K562 (cell line): ENCODE measurements at regions not wholly inside any gene's neighbourhood (a gene's known extent, or its start where the extent isn't known, plus 50 kb on each side); places are given as distances from the start of the nearest gene placed in this dataset.
A peak's percentile ranks its signal among the peaks of the same experiment; 100 is the strongest.

Experiments
- ATAC-seq: fragments of 200-7000 bp; cut with Tn5 transposase; 3 replicates; pipeline ENCODE4 v1.9.1; 2020; ENCODE audit warnings: moderate library complexity
- BruUV-seq: library from RNA; stranded (reverse); fragments of 400-500 nt; replicated peaks from 2 replicates; lab custom pipeline; 2021; lab: Mats Ljungman, UMichigan
- CTCF ChIA-PET: fragments of 300-600 bp; formaldehyde crosslinking; extraction: SDS; loops from one replicate; lab custom pipeline; 2021; ENCODE audit warnings: low intra/inter-chr PET ratio; lab: Yijun Ruan, JAX
- POLR2A ChIA-PET: fragments of 300-600, 350-650 bp; sonication (Branson Sonifier 250); formaldehyde crosslinking; extraction: SDS; loops from one replicate; lab custom pipeline; 2021; ENCODE audit warnings: antibody characterized with exemption, inconsistent platforms; lab: Yijun Ruan, JAX
- DNase-seq, 4 experiments: peaks; one replicate each; pipeline versions ENCODE4 v3.0.0 to v3.0.0-alpha.2; 2011 to 2018; ENCODE audit warnings: low spot score in 3 of 4, mixed read lengths in 3 of 4; ENCODE audit errors: extremely low read depth in 1 of 4
- FAIRE-seq: peaks from 2 replicates; lab custom pipeline; 2011; peaks lifted over from hg19 to GRCh38; lab: Jason Lieb, UNC
- H2AFZ ChIP-seq: 2 replicates; pipeline ENCODE4 v1.6.0; 2011; ENCODE audit warnings: low read depth, low read length, control low read depth, inconsistent platforms
- H3K27ac ChIP-seq: fragments of 200-600 bp; 3 replicates; pipeline ENCODE4 v1.8.0; 2011; ENCODE audit warnings: low read depth, mild to moderate bottlenecking, control low read depth, inconsistent platforms, low read length, moderate library complexity, mixed read lengths; ENCODE audit errors: extremely low read depth
- H3K27me3 ChIP-seq, 2 experiments: fragments of 300-600 bp in 1 of 2; 2 replicates in 1 of 2; 3 replicates in 1 of 2; pipeline versions ENCODE4 v1.6.0 to v1.8.0; 2011; ENCODE audit warnings: inconsistent platforms in 2 of 2, low read length in 2 of 2, mild to moderate bottlenecking in 1 of 2, mixed read lengths in 1 of 2, moderate library complexity in 1 of 2; ENCODE audit not compliant: control insufficient read depth in 2 of 2, insufficient read depth in 2 of 2
- H3K36me3 ChIP-seq: fragments of 300-600 bp; 3 replicates; pipeline ENCODE4 v1.8.0; 2011; ENCODE audit warnings: mild to moderate bottlenecking, low read length, inconsistent platforms; ENCODE audit not compliant: control insufficient read depth, insufficient read depth
- H3K4me1 ChIP-seq, 2 experiments: fragments of 200-600 bp in 1 of 2; replicated peaks in 1 of 2; 2 replicates in 1 of 2; 3 replicates in 1 of 2; pipeline versions ENCODE4 v1.5.1 to v1.8.0; 2011; ENCODE audit warnings: inconsistent platforms in 2 of 2, low read length in 2 of 2, mild to moderate bottlenecking in 1 of 2, mixed read lengths in 1 of 2, moderate library complexity in 1 of 2; ENCODE audit not compliant: control insufficient read depth in 2 of 2, insufficient read depth in 2 of 2
- H3K4me2 ChIP-seq: 2 replicates; pipeline ENCODE4 v1.6.1; 2011; ENCODE audit warnings: low read length, control low read depth, inconsistent platforms, mixed read lengths; ENCODE audit not compliant: insufficient read depth
- H3K4me3 ChIP-seq: fragments of 200-600 bp; sonication (generic), shearing (Covaris generic); 2 replicates; pipeline ENCODE4 v1.5.1; 2016; ENCODE audit warnings: control low read depth, inconsistent platforms
- H3K79me2 ChIP-seq: fragments of 200-600 bp; 3 replicates; pipeline ENCODE4 v1.8.0; 2011; ENCODE audit warnings: low read length, inconsistent platforms; ENCODE audit not compliant: control insufficient read depth, insufficient read depth
- H3K9ac ChIP-seq, 2 experiments: 2 replicates each; pipeline versions ENCODE4 v1.6.0 to v1.6.1; 2011; ENCODE audit warnings: low read depth in 2 of 2, low read length in 2 of 2, control low read depth in 1 of 2, inconsistent platforms in 1 of 2, mild to moderate bottlenecking in 1 of 2, mixed read lengths in 1 of 2; ENCODE audit not compliant: insufficient read depth in 1 of 2
- H3K9me1 ChIP-seq: one replicate; pipeline ENCODE4 v1.6.0; 2011; ENCODE audit warnings: inconsistent platforms, mild to moderate bottlenecking, low read length, moderate library complexity; ENCODE audit not compliant: control insufficient read depth, insufficient read depth
- H3K9me3 ChIP-seq: replicated peaks from 2 replicates; pipeline ENCODE4 v1.5.1; 2011; ENCODE audit warnings: low read depth, low read length, inconsistent platforms; ENCODE audit not compliant: control insufficient read depth, insufficient read depth
- H4K20me1 ChIP-seq: replicated peaks from 2 replicates; pipeline ENCODE4 v1.6.1; 2011; ENCODE audit warnings: low read length, inconsistent platforms, mixed read lengths; ENCODE audit not compliant: control insufficient read depth, insufficient read depth
- CBFB ChIP-seq: sonication (generic); formaldehyde crosslinking; IDR thresholded peaks from 2 replicates; pipeline ENCODE4 v1.4.0; 2020; ENCODE audit warnings: mild to moderate bottlenecking, missing genetic modification reagents
- CCAR2 ChIP-seq: fragments of 200-400 bp; formaldehyde crosslinking; IDR thresholded peaks from 2 replicates; pipeline ENCODE4 v1.6.1; 2017; ENCODE audit warnings: mild to moderate bottlenecking, low read depth, low read length
- DNMT1 ChIP-seq: fragments of 450-650 bp; IDR thresholded peaks from 2 replicates; pipeline ENCODE4 v1.6.1; 2016; ENCODE audit warnings: antibody characterized with exemption, mild to moderate bottlenecking
- EHMT2 ChIP-seq: fragments of 450-650 bp; IDR thresholded peaks from 2 replicates; pipeline ENCODE4 v1.6.1; 2018; ENCODE audit warnings: antibody characterized with exemption
- FOXA3 ChIP-seq, 2 experiments: fragments of 450-650 bp in 1 of 2; sonication (generic) in 1 of 2; formaldehyde crosslinking; IDR thresholded peaks in 1 of 2; conservative IDR thresholded peaks in 1 of 2; 2 replicates each; pipeline versions ENCODE4 v1.4.0 to v1.8.0; 2020 to 2022; ENCODE audit warnings: mild to moderate bottlenecking in 2 of 2, missing genetic modification reagents in 1 of 2
- HNRNPK ChIP-seq: fragments of 200-400 bp; formaldehyde crosslinking; IDR thresholded peaks from one replicate; pipeline ENCODE4 v1.6.1; 2018; ENCODE audit warnings: mild to moderate bottlenecking, low read depth, low read length; ENCODE audit not compliant: poor library complexity, severe bottlenecking
- JUNB ChIP-seq: fragments of 450-650 bp; formaldehyde crosslinking; conservative IDR thresholded peaks from 2 replicates; pipeline ENCODE4 v1.4.0; 2020; ENCODE audit warnings: mild to moderate bottlenecking
- KLF16 ChIP-seq: IDR thresholded peaks from 2 replicates; pipeline ENCODE4 v1.6.1; 2016; ENCODE audit warnings: antibody characterized with exemption
- MIER1 ChIP-seq: fragments of 450-650 bp; IDR thresholded peaks from 2 replicates; pipeline ENCODE4 v1.6.1; 2016; ENCODE audit warnings: antibody characterized with exemption, mild to moderate bottlenecking, low read depth
- NELFE ChIP-seq: IDR thresholded peaks from 2 replicates; pipeline ENCODE4 v1.6.1; 2011; ENCODE audit warnings: mild to moderate bottlenecking; ENCODE audit not compliant: insufficient read depth, insufficient read length
- NFIX ChIP-seq: fragments of 250-450 bp; sonication (Bioruptor Pico); IDR thresholded peaks from 2 replicates; pipeline ENCODE4 v1.4.0; 2020; ENCODE audit warnings: low read depth, mild to moderate bottlenecking, moderate library complexity
- NONO ChIP-seq, 2 experiments: fragments of 200-400 bp in 1 of 2; fragments of 450-650 bp in 1 of 2; formaldehyde crosslinking in 1 of 2; IDR thresholded peaks; 2 replicates each; pipeline ENCODE4 v1.6.1; 2017; ENCODE audit warnings: low read depth in 2 of 2, mild to moderate bottlenecking in 2 of 2, moderate library complexity in 2 of 2, low read length in 1 of 2
- PHTF2 ChIP-seq: fragments of 250-450 bp; sonication (Bioruptor Pico); IDR thresholded peaks from 2 replicates; pipeline ENCODE4 v1.5.0; 2021; ENCODE audit warnings: mild to moderate bottlenecking
- SREBF1 ChIP-seq: fragments of 150-350 bp; IDR thresholded peaks from 2 replicates; pipeline ENCODE4 v1.6.1; 2014; ENCODE audit warnings: antibody characterized with exemption, low read depth, low read length, borderline replicate concordance
- STAT5B ChIP-seq: fragments of 250-450 bp; sonication (Bioruptor Pico); IDR thresholded peaks from 2 replicates; pipeline ENCODE4 v1.8.0; 2021; ENCODE audit warnings: mild to moderate bottlenecking, inconsistent platforms
- TAF7 ChIP-seq: fragments of 450-650 bp; IDR thresholded peaks from 2 replicates; pipeline ENCODE4 v1.6.1; 2016; ENCODE audit warnings: missing genetic modification characterization, missing compliant biosample characterization
- ZBTB7A ChIP-seq: IDR thresholded peaks from 2 replicates; pipeline ENCODE4 v1.6.1; 2011; ENCODE audit warnings: low read depth, mild to moderate bottlenecking, low read length, moderate library complexity, borderline replicate concordance; ENCODE audit not compliant: control insufficient read depth
- ZNF134 ChIP-seq: fragments of 250-450 bp; sonication (Bioruptor Pico); conservative IDR thresholded peaks from 2 replicates; pipeline ENCODE4 v1.4.0; 2020
- ZNF146 ChIP-seq: IDR thresholded peaks from one replicate; pipeline ENCODE4 v1.6.1; 2018; ENCODE audit warnings: missing compliant biosample characterization; ENCODE audit not compliant: unreplicated experiment
- ZNF197 ChIP-seq: fragments of 200-800 bp; sonication (Bioruptor generic); IDR thresholded peaks from 2 replicates; pipeline ENCODE4 v1.6.1; 2016; ENCODE audit warnings: low read depth, missing genetic modification characterization, missing compliant biosample characterization
- ZNF41 ChIP-seq: fragments of 250-450 bp; sonication (Bioruptor Pico); conservative IDR thresholded peaks from 2 replicates; pipeline ENCODE4 v1.4.0; 2020; ENCODE audit warnings: mild to moderate bottlenecking
- ZSCAN32 ChIP-seq: fragments of 450-650 bp; formaldehyde crosslinking; IDR thresholded peaks from 2 replicates; pipeline ENCODE4 v1.4.0; 2020; ENCODE audit warnings: mild to moderate bottlenecking, moderate library complexity
- WGBS: fragments of 100-300 bp; shearing (Covaris generic); methylation state at CpG from one replicate; pipeline ENCODE4 v1.1.6; 2016; ENCODE audit warnings: low coverage, mixed read lengths; ENCODE audit not compliant: insufficient coverage; ENCODE audit errors: missing lambda C conversion rate; 5-methylcytosine and 5-hydroxymethylcytosine counted together
- in situ Hi-C: fragments of 300-500 bp; cut with MboI; formaldehyde crosslinking; loops from 4 replicates; pipeline ENCODE4 v1.15.0; 2018; ENCODE audit warnings: inconsistent platforms, mixed read lengths
- intact Hi-C: fragments of 100-400 bp; cut with micrococcal nuclease; formaldehyde crosslinking; loops from 2 replicates; pipeline ENCODE4 v1.14.2; 2022
- TF ChIP-seq, protein P1 (sequence below), 2 experiments: fragments of 250-450 bp in 1 of 2; fragments of 450-650 bp in 1 of 2; sonication (Bioruptor Pico) in 1 of 2; IDR thresholded peaks; 2 replicates each; pipeline versions ENCODE4 v1.6.1 to v1.8.0; 2016 to 2021; ENCODE audit warnings: mild to moderate bottlenecking in 2 of 2, moderate library complexity in 2 of 2, missing compliant biosample characterization in 1 of 2, missing genetic modification characterization in 1 of 2
- TF ChIP-seq, protein P2 (sequence below): fragments of 450-650 bp; IDR thresholded peaks from 2 replicates; pipeline ENCODE4 v1.6.1; 2017; ENCODE audit warnings: antibody characterized with exemption

DNA sequence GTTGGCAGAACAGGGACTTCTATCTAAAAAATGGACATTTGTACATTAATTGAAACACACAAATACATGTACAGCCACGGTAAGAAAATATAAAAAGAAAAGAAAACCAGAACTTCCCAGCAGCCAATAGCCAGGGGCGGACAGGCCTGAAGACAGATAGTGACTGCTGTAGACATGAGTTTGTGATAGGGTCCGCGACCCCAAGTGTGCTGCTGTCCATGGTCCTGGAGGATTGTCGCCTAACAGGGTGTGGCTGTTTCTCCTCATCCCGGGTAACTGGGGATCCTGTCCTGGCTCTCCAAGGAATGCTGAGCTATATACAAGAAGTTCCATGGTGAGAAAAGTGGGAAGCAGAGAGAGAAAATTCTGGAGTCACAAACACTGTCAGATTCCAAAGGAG is 266.5 kb upstream of the SALL3 start:
- Histone ChIP-seq H4K20me1 (no peaks in the 10 kb centered on the region), H2AFZ (no peak overlapping the region), H3K9ac (no peak overlapping the region), H3K36me3 (no peaks in the 10 kb centered on the region), H3K27me3 (peaks cover 0 to 18% of the 10 kb centered on the region in 2 experiments; a peak in 2 of 5 replicates), H3K27ac (no peak overlapping the region), H3K4me1 (no peaks in the 10 kb centered on the region), H3K9me1 (no peaks in the 10 kb centered on the region), H3K79me2 (no peaks in the 10 kb centered on the region), H3K9me3 (no peaks in the 10 kb centered on the region), H3K4me3 (no peak overlapping the region), H3K4me2 (no peak overlapping the region)
- FAIRE-seq (no peak), ATAC-seq (no peak), DNase-seq (peak; percentile 18 to 45 (median 30))
- no TSS peak for BruUV-seq
- CTCF ChIA-PET: no interaction called here
- intact Hi-C loops (no loop called here), in situ Hi-C loops (no loop called here)
- POLR2A ChIA-PET: interaction anchor here (0.6 kb wide), 1 partner anchor 240 kb away, joined by 4 read pairs; no protein-coding TSS in a partner anchor
- WGBS: 0% methylated on average over 6 of the region's 6 CpGs
- TF ChIP-seq PHTF2 (CRISPR knock-in tag) (no peak), KLF16 (no peak), ZSCAN32 (CRISPR knock-in tag) (no peak), ZNF41 (CRISPR knock-in tag) (no peak), STAT5B (CRISPR knock-in tag) (no peak), TAF7 (tag) (no peak), SREBF1 (no peak), EHMT2 (peak; percentile 90), NONO (IDR thresholded peaks at IDR 0.05; ENCODE audit: low read depth in 2 of 2, low read length in 1 of 2) (no peak), JUNB (CRISPR knock-in tag) (no peak), CCAR2 (no peak), MIER1 (peak; percentile 79; the same call in 1 of the 2 replicates), CBFB (no peak), HNRNPK (no peak), NFIX (CRISPR knock-in tag) (no peak), ZNF134 (CRISPR knock-in tag) (no peak), FOXA3 (CRISPR knock-in tag; conservative IDR thresholded peaks at IDR 0.05 in 1 of 2, IDR thresholded peaks at IDR 0.05 in 1 of 2) (no peak), DNMT1 (no peak), ZBTB7A (peak; percentile 58; the same call in 1 of the 2 replicates), ZNF197 (no peak), ZNF146 (CRISPR knock-in tag) (no peak), NELFE (no peak)
- TF ChIP-seq, protein P1, sequence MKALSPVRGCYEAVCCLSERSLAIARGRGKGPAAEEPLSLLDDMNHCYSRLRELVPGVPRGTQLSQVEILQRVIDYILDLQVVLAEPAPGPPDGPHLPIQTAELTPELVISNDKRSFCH (CRISPR knock-in tag; IDR thresholded peaks at IDR 0.05): no peak
- TF ChIP-seq, protein P1 (tag; IDR thresholded peaks at IDR 0.05): no peak
- TF ChIP-seq, protein P2, sequence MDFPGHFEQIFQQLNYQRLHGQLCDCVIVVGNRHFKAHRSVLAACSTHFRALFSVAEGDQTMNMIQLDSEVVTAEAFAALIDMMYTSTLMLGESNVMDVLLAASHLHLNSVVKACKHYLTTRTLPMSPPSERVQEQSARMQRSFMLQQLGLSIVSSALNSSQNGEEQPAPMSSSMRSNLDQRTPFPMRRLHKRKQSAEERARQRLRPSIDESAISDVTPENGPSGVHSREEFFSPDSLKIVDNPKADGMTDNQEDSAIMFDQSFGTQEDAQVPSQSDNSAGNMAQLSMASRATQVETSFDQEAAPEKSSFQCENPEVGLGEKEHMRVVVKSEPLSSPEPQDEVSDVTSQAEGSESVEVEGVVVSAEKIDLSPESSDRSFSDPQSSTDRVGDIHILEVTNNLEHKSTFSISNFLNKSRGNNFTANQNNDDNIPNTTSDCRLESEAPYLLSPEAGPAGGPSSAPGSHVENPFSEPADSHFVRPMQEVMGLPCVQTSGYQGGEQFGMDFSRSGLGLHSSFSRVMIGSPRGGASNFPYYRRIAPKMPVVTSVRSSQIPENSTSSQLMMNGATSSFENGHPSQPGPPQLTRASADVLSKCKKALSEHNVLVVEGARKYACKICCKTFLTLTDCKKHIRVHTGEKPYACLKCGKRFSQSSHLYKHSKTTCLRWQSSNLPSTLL: no peak
